AG04450 (cell line): ENCODE measurements at regions not wholly inside any gene's neighbourhood (a gene's known extent, or its start where the extent isn't known, plus 50 kb on each side); places are given as distances from the start of the nearest gene placed in this dataset.

Experiments
- CTCF ChIA-PET: fragments of 300-600, 350-600 bp; formaldehyde crosslinking; extraction: SDS; loops from one replicate; lab custom pipeline; 2022; ENCODE audit warnings: antibody characterized with exemption, inconsistent platforms; lab: Charles Lee
- POLR2A ChIA-PET: fragments of 350-600 bp; formaldehyde crosslinking; extraction: SDS; loops from one replicate; lab custom pipeline; 2021; ENCODE audit warnings: antibody characterized with exemption, inconsistent platforms; lab: Yijun Ruan, JAX
- DNase-seq: peaks from one replicate; pipeline ENCODE4 v3.0.0-alpha.2; 2011; ENCODE audit warnings: low read depth, low spot score
- H3K27ac ChIP-seq: one replicate; pipeline ENCODE4 v1.5.1; 2012; ENCODE audit warnings: low read depth, low read length, control low read depth
- H3K27me3 ChIP-seq: one replicate; pipeline ENCODE4 v1.6.0; 2012; ENCODE audit warnings: low read length; ENCODE audit not compliant: control insufficient read depth, insufficient read depth
- H3K4me3 ChIP-seq: 2 replicates; pipeline ENCODE4 v1.5.1; 2011; ENCODE audit warnings: mild to moderate bottlenecking, low read depth, low read length, control low read depth
- H3K9me3 ChIP-seq: 2 replicates; pipeline ENCODE4 v1.5.1; 2012; ENCODE audit warnings: low read length; ENCODE audit not compliant: control insufficient read depth, insufficient read depth
- TF ChIP-seq, protein P1 (sequence below): IDR thresholded peaks from 2 replicates; pipeline ENCODE4 v1.5.1; 2011; ENCODE audit warnings: low read depth, low read length, control low read depth, inconsistent platforms

DNA sequence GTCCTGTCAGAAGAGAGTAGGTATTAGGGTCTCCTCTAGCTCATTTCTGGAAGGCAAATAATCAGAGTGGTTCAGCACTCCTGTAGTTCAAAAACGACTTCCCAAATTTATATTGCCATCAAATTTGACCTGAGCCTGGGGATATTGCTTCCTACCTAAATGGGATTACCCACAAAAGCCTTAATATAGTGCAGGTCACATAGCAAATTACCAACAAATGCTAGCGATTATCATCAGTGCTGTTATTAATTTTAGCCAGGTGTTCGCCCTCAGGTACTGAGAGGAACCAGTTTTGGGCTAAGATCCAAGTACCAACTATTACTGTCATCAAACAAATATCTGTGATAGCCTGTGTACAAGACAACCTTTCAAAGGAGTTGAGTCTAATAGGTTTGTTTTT is 661.8 kb upstream of the PTBP2 start:
- CTCF ChIA-PET: no interaction called here
- POLR2A ChIA-PET: no interaction called here
- Histone ChIP-seq H3K4me3 (no peak overlapping the region), H3K27ac (no peak overlapping the region), H3K27me3 (no peaks in the 10 kb centered on the region), H3K9me3 (no peaks in the 10 kb centered on the region)
- TF ChIP-seq, protein P1, sequence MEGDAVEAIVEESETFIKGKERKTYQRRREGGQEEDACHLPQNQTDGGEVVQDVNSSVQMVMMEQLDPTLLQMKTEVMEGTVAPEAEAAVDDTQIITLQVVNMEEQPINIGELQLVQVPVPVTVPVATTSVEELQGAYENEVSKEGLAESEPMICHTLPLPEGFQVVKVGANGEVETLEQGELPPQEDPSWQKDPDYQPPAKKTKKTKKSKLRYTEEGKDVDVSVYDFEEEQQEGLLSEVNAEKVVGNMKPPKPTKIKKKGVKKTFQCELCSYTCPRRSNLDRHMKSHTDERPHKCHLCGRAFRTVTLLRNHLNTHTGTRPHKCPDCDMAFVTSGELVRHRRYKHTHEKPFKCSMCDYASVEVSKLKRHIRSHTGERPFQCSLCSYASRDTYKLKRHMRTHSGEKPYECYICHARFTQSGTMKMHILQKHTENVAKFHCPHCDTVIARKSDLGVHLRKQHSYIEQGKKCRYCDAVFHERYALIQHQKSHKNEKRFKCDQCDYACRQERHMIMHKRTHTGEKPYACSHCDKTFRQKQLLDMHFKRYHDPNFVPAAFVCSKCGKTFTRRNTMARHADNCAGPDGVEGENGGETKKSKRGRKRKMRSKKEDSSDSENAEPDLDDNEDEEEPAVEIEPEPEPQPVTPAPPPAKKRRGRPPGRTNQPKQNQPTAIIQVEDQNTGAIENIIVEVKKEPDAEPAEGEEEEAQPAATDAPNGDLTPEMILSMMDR: no peak
- DNase-seq: no peak

DNA sequence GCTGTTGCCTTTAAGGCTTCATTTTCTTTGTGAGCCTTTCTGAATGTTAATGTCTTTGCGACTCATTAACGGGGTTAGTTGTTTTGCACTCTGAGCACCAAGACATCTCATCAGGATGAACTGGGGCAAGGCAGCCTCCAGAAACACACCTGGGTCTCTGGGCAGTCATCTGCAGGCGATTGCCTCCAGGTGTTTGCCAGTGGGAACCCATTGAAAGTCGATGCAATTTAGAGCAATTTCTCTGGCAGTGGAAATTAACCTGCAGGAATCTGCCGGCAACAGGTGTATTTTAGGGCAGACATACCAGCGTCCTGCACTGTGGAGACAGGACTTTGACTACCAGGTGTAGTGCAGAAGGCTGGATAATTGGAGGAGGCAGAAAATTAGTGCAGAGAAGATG is 661.0 kb upstream of the PTBP2 start:
- H3K27me3 ChIP-seq: no peaks in the 10 kb centered on the region
- TF ChIP-seq, protein P1: no peak
- CTCF ChIA-PET: no interaction called here
- no peak for DNase-seq
- H3K27ac ChIP-seq: no peak overlapping the region
- H3K9me3 ChIP-seq: no peaks in the 10 kb centered on the region
- POLR2A ChIA-PET: no interaction called here
- H3K4me3 ChIP-seq: no peak overlapping the region

DNA sequence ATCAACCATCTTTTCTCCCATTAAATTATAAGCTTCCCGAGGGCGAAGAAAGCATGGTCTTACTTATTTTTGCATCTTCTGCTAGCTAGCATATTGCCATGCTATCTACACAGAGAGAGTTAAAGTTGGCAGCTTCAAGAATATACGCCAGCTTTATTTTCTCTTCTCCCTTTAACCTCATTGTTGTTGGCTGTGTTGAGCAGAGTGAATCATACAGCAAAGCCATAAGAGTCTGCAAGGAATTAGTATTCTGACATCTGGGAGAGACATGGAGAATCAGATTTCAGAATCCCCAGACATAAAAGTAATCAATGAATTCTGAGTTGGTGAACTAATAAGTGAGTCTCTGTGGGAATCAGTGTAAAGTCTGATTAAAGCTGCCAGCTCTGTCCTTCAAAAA is 649.6 kb upstream of the PTBP2 start:
- no peak for DNase-seq
- CTCF ChIA-PET: interaction anchor here (1.0 kb wide), 1 partner anchor 9 kb away, joined by 4 read pairs; no protein-coding TSS in a partner anchor
- POLR2A ChIA-PET: no interaction called here

DNA sequence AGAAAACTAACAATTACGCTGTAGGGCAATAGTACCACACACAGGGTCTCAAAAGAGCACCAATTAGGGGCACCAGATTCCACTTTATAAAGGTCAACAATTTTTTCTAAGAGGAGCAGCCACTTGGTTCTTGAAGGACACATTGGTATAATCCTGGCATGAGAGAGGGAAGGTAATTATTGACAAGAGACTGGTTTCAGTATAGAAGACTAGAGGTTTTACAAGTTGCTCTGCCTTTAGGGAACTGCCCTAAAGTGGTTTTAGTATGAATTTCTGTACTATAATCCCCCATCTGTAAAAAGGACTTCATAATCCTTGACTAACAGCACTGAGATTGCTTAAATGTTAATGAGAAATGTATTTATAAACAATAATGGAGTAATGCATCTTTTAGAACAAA is 648.5 kb upstream of the PTBP2 start:
- TF ChIP-seq, protein P1: no peak
- Histone ChIP-seq H3K4me3 (no peak overlapping the region), H3K27me3 (no peaks in the 10 kb centered on the region), H3K27ac (no peak overlapping the region), H3K9me3 (no peaks in the 10 kb centered on the region)
- DNase-seq: no peak
- CTCF ChIA-PET: no interaction called here
- POLR2A ChIA-PET: no interaction called here

More for the DNA sequence above, 649.6 kb upstream of the PTBP2 start:
- H3K27me3 ChIP-seq: no peaks in the 10 kb centered on the region
- H3K4me3 ChIP-seq: no peak overlapping the region
- H3K27ac ChIP-seq: no peak overlapping the region
- TF ChIP-seq, protein P1: no peak
- no peaks in the 10 kb centered on the region for H3K9me3 ChIP-seq

DNA sequence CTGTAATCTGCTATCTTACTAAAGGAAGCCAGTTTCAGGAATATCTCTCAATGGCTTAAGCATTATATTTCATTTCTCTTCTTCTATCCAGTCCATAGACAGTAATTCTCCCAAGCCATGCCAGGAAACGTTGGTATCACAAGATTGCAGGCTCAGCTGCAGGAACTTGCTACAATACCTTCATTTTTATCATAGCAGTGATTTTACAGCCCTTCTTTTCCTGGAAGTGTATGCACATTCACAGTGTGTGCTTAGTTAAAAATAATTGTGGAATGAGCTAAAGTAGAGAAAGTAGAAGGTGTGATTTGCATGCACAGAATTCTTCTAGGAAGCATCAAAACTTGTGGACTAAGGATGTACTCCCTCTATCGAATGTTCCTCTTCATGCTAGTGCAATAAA is 647.2 kb upstream of the PTBP2 start:
- TF ChIP-seq, protein P1: no peak
- POLR2A ChIA-PET: no interaction called here
- CTCF ChIA-PET: no interaction called here
- no peak overlapping the region for H3K27ac ChIP-seq
- H3K9me3 ChIP-seq: no peaks in the 10 kb centered on the region
- H3K4me3 ChIP-seq: no peak overlapping the region
- no peaks in the 10 kb centered on the region for H3K27me3 ChIP-seq
- DNase-seq: no peak
